Upper lobe of left lung (tissue), 6 donors: ENCODE measurements at regions not wholly inside any gene's neighbourhood (a gene's known extent, or its start where the extent isn't known, plus 50 kb on each side); places are given as distances from the start of the nearest gene placed in this dataset.
"Not testable (repeated sequence)": the region's sequence is repeated elsewhere in the genome, so short reads cannot be mapped to it uniquely, and the experiment has no call there.

Experiments used
- ATAC-seq, 2 donors: fragments of 200-7000 bp; cut with Tn5 transposase; one replicate each; pipeline ENCODE4 v1.9.1; 2022; ENCODE audit warnings: mild to moderate bottlenecking in 2 of 2, moderate library complexity in 2 of 2; ENCODE audit not compliant: low FRiP score in 2 of 2
- DNase-seq, 2 donors: peaks; one replicate each; pipeline ENCODE4 v3.0.0-alpha.2; 2019 to 2020
- H3K27ac ChIP-seq, 4 donors: fragments of 200-600 bp; sonication (generic); one replicate each; pipeline ENCODE4 v1.5.1; 2016 to 2019
- H3K27me3 ChIP-seq, 4 donors: fragments of 200-600 bp; sonication (generic); one replicate each; pipeline ENCODE4 v1.5.1; 2017 to 2019
- H3K36me3 ChIP-seq, 4 donors: fragments of 200-600 bp; sonication (generic); one replicate each; pipeline ENCODE4 v1.5.1; 2016 to 2019
- H3K4me1 ChIP-seq, 4 donors: fragments of 200-600 bp; sonication (generic); one replicate each; pipeline ENCODE4 v1.5.1; 2018 to 2019
- H3K4me3 ChIP-seq, 4 donors: fragments of 200-600 bp; sonication (generic); one replicate each; pipeline ENCODE4 v1.5.1; 2017 to 2019; ENCODE audit warnings: mild to moderate bottlenecking in 2 of 4, moderate library complexity in 1 of 4
- H3K9me3 ChIP-seq, 4 donors: fragments of 200-600 bp; sonication (generic); one replicate each; pipeline ENCODE4 v1.5.1; 2018 to 2019
- CTCF ChIP-seq, 6 experiments: fragments of 450-650 bp in 4 of 6; fragments of 200-600 bp in 2 of 6; sonication (generic) in 2 of 6; IDR thresholded peaks; one replicate each; pipeline ENCODE4 v1.5.1; 2016 to 2019; ENCODE audit warnings: antibody characterized with exemption in 6 of 6
- EP300 ChIP-seq, 4 donors: sonication (generic); formaldehyde crosslinking; IDR thresholded peaks; one replicate each; pipeline ENCODE4 v1.5.1; 2017; ENCODE audit warnings: antibody characterized with exemption in 4 of 4, control low read depth in 2 of 4
- POLR2A ChIP-seq, 4 donors: fragments of 450-650 bp; IDR thresholded peaks; one replicate each; pipeline ENCODE4 v1.5.1; 2016 to 2017; ENCODE audit warnings: antibody characterized with exemption in 4 of 4, mild to moderate bottlenecking in 2 of 4
- POLR2AphosphoS5 ChIP-seq, 2 donors: sonication (generic); formaldehyde crosslinking; IDR thresholded peaks; one replicate each; pipeline ENCODE4 v1.5.1; 2017; ENCODE audit warnings: antibody characterized with exemption in 2 of 2
- WGBS, 2 donors: methylation state at CpG; one replicate each; pipeline ENCODE4 v1.1.5; 2017 to 2018; 5-methylcytosine and 5-hydroxymethylcytosine counted together
- donor health status: DM: no; HTN: no; CAD: no; lungs with moderate emphysema.
- donor health status: DM: no; HTN: yes; CAD: no; lungs with severe emphysema.

GRCh38 chr6:19892260-19892659 lies 55.1 kb downstream of the ID4 start:
- no peaks in the 10 kb centered on the region for H3K36me3 ChIP-seq
- no peaks in the 10 kb centered on the region for H3K27me3 ChIP-seq
- no peak overlapping the region for H3K4me3 ChIP-seq
- no peak for TF ChIP-seq POLR2A (IDR thresholded peaks at IDR 0.05)
- ATAC-seq: peak in 1 of 2 donors; percentile 50
- no peaks in the 10 kb centered on the region for H3K4me1 ChIP-seq
- no peaks in the 10 kb centered on the region for H3K9me3 ChIP-seq
- 76 to 81% methylated on average over 9 of the region's 9 CpGs for WGBS, 2 donors
- no peak overlapping the region for H3K27ac ChIP-seq
- DNase-seq: peak; percentile 53 to 62

GRCh38 chr6:19895866-19896692 lies 58.9 kb downstream of the ID4 start:
- no peak for DNase-seq
- 82 to 85% methylated on average over 9 of the region's 9 CpGs for WGBS, 2 donors
- no peaks in the 10 kb centered on the region for H3K9me3 ChIP-seq
- TF ChIP-seq CTCF (IDR thresholded peaks at IDR 0.05) (no peak), EP300 (IDR thresholded peaks at IDR 0.05) (no peak), POLR2A (IDR thresholded peaks at IDR 0.05) (no peak), POLR2AphosphoS5 (IDR thresholded peaks at IDR 0.05) (no peak)
- H3K4me1 ChIP-seq: no peaks in the 10 kb centered on the region
- H3K27me3 ChIP-seq: no peaks in the 10 kb centered on the region
- H3K4me3 ChIP-seq: no peak overlapping the region
- H3K27ac ChIP-seq: no peak overlapping the region
- H3K36me3 ChIP-seq: no peaks in the 10 kb centered on the region
- no peak for ATAC-seq

GRCh38 chr6:19896693-19897010 lies 59.5 kb downstream of the ID4 start:
- Histone ChIP-seq H3K4me3 (no peak overlapping the region), H3K4me1 (peaks cover 0 to 2% (median 0%) of the 10 kb centered on the region in 4 donors), H3K27me3 (no peaks in the 10 kb centered on the region), H3K9me3 (no peaks in the 10 kb centered on the region), H3K36me3 (no peaks in the 10 kb centered on the region), H3K27ac (no peak overlapping the region)
- 81 to 90% methylated on average over 2 of the region's 2 CpGs for WGBS, 2 donors
- ATAC-seq (no peak), DNase-seq (no peak)
- TF ChIP-seq CTCF (IDR thresholded peaks at IDR 0.05): no peak

GRCh38 chr6:19898141-19898740 lies 61.1 kb downstream of the ID4 start:
- no peaks in the 10 kb centered on the region for H3K9me3 ChIP-seq
- whole genome bisulfite sequencing, 2 donors: 63 to 70% methylated on average over 4 of the region's 4 CpGs
- no peak for TF ChIP-seq EP300 (IDR thresholded peaks at IDR 0.05)
- TF ChIP-seq POLR2AphosphoS5 (IDR thresholded peaks at IDR 0.05): no peak
- TF ChIP-seq POLR2A (IDR thresholded peaks at IDR 0.05): no peak
- TF ChIP-seq CTCF (IDR thresholded peaks at IDR 0.05): no peak

GRCh38 chr6:19902201-19902600 lies 65.0 kb downstream of the ID4 start:
- WGBS, 2 donors: 69 to 75% methylated on average over 4 of the region's 4 CpGs
- Histone ChIP-seq H3K27ac (no peak overlapping the region), H3K4me3 (no peak overlapping the region), H3K4me1 (peaks cover 0 to 7% (median 0%) of the 10 kb centered on the region in 4 donors), H3K9me3 (no peaks in the 10 kb centered on the region), H3K36me3 (no peaks in the 10 kb centered on the region), H3K27me3 (no peaks in the 10 kb centered on the region)
- no peak for DNase-seq
- TF ChIP-seq EP300 (IDR thresholded peaks at IDR 0.05): no peak
- TF ChIP-seq POLR2A (IDR thresholded peaks at IDR 0.05): no peak
- TF ChIP-seq POLR2AphosphoS5 (IDR thresholded peaks at IDR 0.05): no peak
- TF ChIP-seq CTCF (IDR thresholded peaks at IDR 0.05): no peak
- no peak for ATAC-seq

More at GRCh38 chr6:19898141-19898740, 61.1 kb downstream of the ID4 start:
- no peak for DNase-seq
- Histone ChIP-seq H3K27ac (no peak overlapping the region), H3K4me3 (no peak overlapping the region), H3K27me3 (no peaks in the 10 kb centered on the region), H3K36me3 (no peaks in the 10 kb centered on the region), H3K4me1 (peaks cover 0 to 7% (median 0%) of the 10 kb centered on the region in 4 donors)
- ATAC-seq: no peak

GRCh38 chr6:19904408-19904807 lies 67.2 kb downstream of the ID4 start:
- not testable (repeated sequence) for H3K9me3 ChIP-seq, DNase-seq, H3K4me1 ChIP-seq, H3K36me3 ChIP-seq, ATAC-seq, H3K27me3 ChIP-seq, H3K4me3 ChIP-seq, H3K27ac ChIP-seq
- WGBS, 2 donors: 81% methylated on average over 6 of the region's 6 CpGs
